Pancreas (tissue), 10 donors: ENCODE measurements at regions not wholly inside any gene's neighbourhood (a gene's known extent, or its start where the extent isn't known, plus 50 kb on each side); places are given as distances from the start of the nearest gene placed in this dataset.
"Not testable (repeated sequence)": the region's sequence is repeated elsewhere in the genome, so short reads cannot be mapped to it uniquely, and the experiment has no call there.

Experiments
- ATAC-seq, 4 donors: fragments of 200-7000 bp; cut with Tn5 transposase; one replicate each; pipeline versions ENCODE4 v1.8.0 to v1.9.1; 2020; ENCODE audit warnings: mild to moderate bottlenecking in 4 of 4, moderate library complexity in 4 of 4
- DNase-seq, 6 donors: peaks; one replicate each; pipeline ENCODE4 v3.0.0-alpha.2; 2020
- FAIRE-seq: peaks from 2 replicates; lab custom pipeline; 2012; peaks lifted over from hg19 to GRCh38; lab: Jason Lieb, UNC
- H3K27ac ChIP-seq, 4 donors: fragments of 200-600 bp; sonication (generic); 1 replicate in 3 of 4; 2 replicates in 1 of 4; pipeline versions ENCODE4 v1.5.0 to v1.8.0; 2020
- H3K27me3 ChIP-seq, 4 donors: fragments of 200-600 bp; one replicate each; pipeline ENCODE4 v1.8.0; 2021
- H3K36me3 ChIP-seq, 3 donors: fragments of 200-600 bp; sonication (generic) in 1 of 3; one replicate each; pipeline versions ENCODE4 v1.5.0 to v1.8.0; 2020 to 2021
- H3K4me1 ChIP-seq, 3 donors: fragments of 200-600 bp; one replicate each; pipeline ENCODE4 v1.8.0; 2021
- H3K4me3 ChIP-seq, 4 donors: fragments of 200-600 bp; sonication (generic) in 2 of 4; one replicate each; pipeline versions ENCODE4 v1.5.0 to v1.8.0; 2020 to 2021
- H3K9me3 ChIP-seq, 4 donors: fragments of 200-600 bp; one replicate each; pipeline ENCODE4 v1.8.0; 2021
- CTCF ChIP-seq, 4 donors: fragments of 200-600 bp; sonication (generic) in 3 of 4; IDR thresholded peaks; one replicate each; pipeline versions ENCODE4 v1.5.0 to v1.8.0; 2021; ENCODE audit warnings: antibody characterized with exemption in 4 of 4
- WGBS, 2 donors: extraction: QIAGEN DNeasy Blood & Tissue Kit; methylation state at CpG; one replicate each; pipeline ENCODE4 v1.1.7; 2013; 5-methylcytosine and 5-hydroxymethylcytosine counted together
- intact Hi-C, 3 donors: fragments of 100-400 bp; cut with DNase I; formaldehyde crosslinking; loops; one replicate each; pipeline versions ENCODE4 v1.11.1 to v1.14.2; 2022
- donor health status: healthy with polysubstance abuse.
- donor health status: DM: no; HTN: no; CAD: no; lungs with moderate emphysema.
- donor health status: DM: no; HTN: no; CAD: no.
- donor health status: control.
- donor health status: control.
- donor health status: Bipolar disorder and iron deficiency.
- donor health status: DM: yes; HTN: yes; CAD: no.
- donor health status: DM: no; HTN: no; CAD: no.
- donor health status: DM: no; HTN: no; CAD: no.
- donor health status: DM: yes; HTN: yes; CAD: no.

GRCh38 chr7:106538638-106539037, 122.3 kb downstream of the CCDC71L start:
- TF ChIP-seq CTCF (IDR thresholded peaks at IDR 0.05) = no peak
- ATAC-seq (no peak), FAIRE-seq (no peak), DNase-seq (no peak)
- Histone ChIP-seq H3K27ac (no peak overlapping the region), H3K9me3 (no peaks in the 10 kb centered on the region), H3K27me3 (no peaks in the 10 kb centered on the region), H3K4me1 (peaks cover 0 to 4% (median 0%) of the 10 kb centered on the region in 3 donors), H3K36me3 (no peaks in the 10 kb centered on the region), H3K4me3 (no peak overlapping the region)
- intact Hi-C loops = no loop called here
- WGBS, 2 donors = 71 to 80% methylated on average over 5 of the region's 5 CpGs

GRCh38 chr7:106537119-106537518, 123.8 kb downstream of the CCDC71L start:
- no peak for TF ChIP-seq CTCF (IDR thresholded peaks at IDR 0.05)
- Histone ChIP-seq H3K4me3 (no peak overlapping the region), H3K9me3 (no peaks in the 10 kb centered on the region), H3K27me3 (no peaks in the 10 kb centered on the region), H3K27ac (no peak overlapping the region), H3K36me3 (no peaks in the 10 kb centered on the region), H3K4me1 (no peaks in the 10 kb centered on the region)
- 50 to 58% methylated on average over 2 of the region's 2 CpGs for WGBS, 2 donors
- DNase-seq (no peak), ATAC-seq (no peak), FAIRE-seq (no peak)
- intact Hi-C loops = no loop called here

- no peak for TF ChIP-seq CTCF (IDR thresholded peaks at IDR 0.05)
- H3K27me3 ChIP-seq = no peaks in the 10 kb centered on the region
- WGBS, 2 donors = 83 to 89% methylated on average over 3 of the region's 3 CpGs
- H3K36me3 ChIP-seq = no peaks in the 10 kb centered on the region
- intact Hi-C loops = no loop called here
- no peaks in the 10 kb centered on the region for H3K4me1 ChIP-seq
- FAIRE-seq (no peak), DNase-seq (no peak), ATAC-seq (no peak)
- H3K9me3 ChIP-seq = no peaks in the 10 kb centered on the region
- no peak overlapping the region for H3K4me3 ChIP-seq
- H3K27ac ChIP-seq = no peak overlapping the region
These were observed 124.9 kb downstream of the CCDC71L start for GRCh38 chr7:106536079-106536478.

- 76 to 81% methylated on average over 7 of the region's 7 CpGs for WGBS, 2 donors
- Histone ChIP-seq H3K27ac (no peak overlapping the region), H3K9me3 (no peaks in the 10 kb centered on the region), H3K36me3 (no peaks in the 10 kb centered on the region), H3K4me1 (no peaks in the 10 kb centered on the region), H3K27me3 (no peaks in the 10 kb centered on the region), H3K4me3 (no peak overlapping the region)
- ATAC-seq (no peak), FAIRE-seq (no peak), DNase-seq (no peak)
- intact Hi-C loops = no loop called here
- no peak for TF ChIP-seq CTCF (IDR thresholded peaks at IDR 0.05)
These were observed 125.6 kb downstream of the CCDC71L start for GRCh38 chr7:106535234-106535932.

GRCh38 chr7:106534271-106534846, 126.6 kb downstream of the CCDC71L start:
- intact Hi-C loops = no loop called here
- ATAC-seq = no peak
- H3K9me3 ChIP-seq = no peaks in the 10 kb centered on the region
- H3K4me3 ChIP-seq = no peak overlapping the region
- no peak for TF ChIP-seq CTCF (IDR thresholded peaks at IDR 0.05)
- H3K27me3 ChIP-seq = no peaks in the 10 kb centered on the region
- no peaks in the 10 kb centered on the region for H3K36me3 ChIP-seq
- no peak for DNase-seq
- 66 to 71% methylated on average over 8 of the region's 8 CpGs for WGBS, 2 donors
- no peak overlapping the region for H3K27ac ChIP-seq
- no peak for FAIRE-seq
- H3K4me1 ChIP-seq = no peaks in the 10 kb centered on the region

- intact Hi-C loops, H3K4me1 ChIP-seq, H3K36me3 ChIP-seq, H3K9me3 ChIP-seq, H3K27me3 ChIP-seq, FAIRE-seq, H3K27ac ChIP-seq, H3K4me3 ChIP-seq, DNase-seq, ATAC-seq: not testable (repeated sequence)
- 91 to 96% methylated on average over 5 of the region's 5 CpGs for WGBS, 2 donors
These were observed 130.8 kb downstream of the CCDC71L start for GRCh38 chr7:106530183-106530582.

GRCh38 chr7:106526617-106527016, 134.3 kb downstream of the CCDC71L start:
- H3K27me3 ChIP-seq, DNase-seq, ATAC-seq, H3K9me3 ChIP-seq, FAIRE-seq, intact Hi-C loops, H3K4me3 ChIP-seq, H3K36me3 ChIP-seq, H3K4me1 ChIP-seq, H3K27ac ChIP-seq: not testable (repeated sequence)
- WGBS, 2 donors = 88 to 95% methylated on average over 4 of the region's 4 CpGs
